HepG2 (cell line): ENCODE measurements at regions not wholly inside any gene's neighbourhood (a gene's known extent, or its start where the extent isn't known, plus 50 kb on each side); places are given as distances from the start of the nearest gene placed in this dataset.
A peak's percentile ranks its signal among the peaks of the same experiment; 100 is the strongest.

Experiments used
- CTCF ChIP-seq: sonication (generic); formaldehyde crosslinking; IDR thresholded peaks from 2 replicates; pipeline ENCODE4 v1.5.0; 2020; ENCODE audit warnings: mild to moderate bottlenecking, missing genetic modification reagents, moderate library complexity
- EHMT2 ChIP-seq: fragments of 200-600 bp; sonication (generic); IDR thresholded peaks from 2 replicates; pipeline ENCODE4 v1.7.0; 2017; ENCODE audit warnings: antibody characterized with exemption, low read depth, low read length, borderline replicate concordance
- FOXA3 ChIP-seq: IDR thresholded peaks from 2 replicates; pipeline ENCODE4 v1.6.1; 2016; ENCODE audit warnings: missing genetic modification reagents, missing compliant biosample characterization
- JUN ChIP-seq: sonication (generic); formaldehyde crosslinking; IDR thresholded peaks from 2 replicates; pipeline ENCODE4 v1.4.0; 2020; ENCODE audit warnings: mild to moderate bottlenecking, missing genetic modification reagents
- MEIS1 ChIP-seq: sonication (generic); formaldehyde crosslinking; IDR thresholded peaks from 2 replicates; pipeline ENCODE4 v1.9.0; 2021; ENCODE audit warnings: mild to moderate bottlenecking, missing genetic modification reagents, moderate library complexity, borderline replicate concordance
- NRL ChIP-seq: sonication (generic); formaldehyde crosslinking; IDR thresholded peaks from 2 replicates; pipeline ENCODE4 v1.5.0; 2020; ENCODE audit warnings: missing genetic modification reagents, mild to moderate bottlenecking, moderate library complexity, borderline replicate concordance
- RERE ChIP-seq: IDR thresholded peaks from 2 replicates; pipeline ENCODE4 v1.6.1; 2016; ENCODE audit warnings: low read depth, missing genetic modification reagents, missing compliant biosample characterization
- TAF1 ChIP-seq: sonication (generic); formaldehyde crosslinking; IDR thresholded peaks from 2 replicates; pipeline ENCODE4 v1.4.0; 2020; ENCODE audit warnings: missing genetic modification reagents
- ZC3H4 ChIP-seq: sonication (generic); formaldehyde crosslinking; IDR thresholded peaks from 2 replicates; pipeline ENCODE4 v1.4.0; 2020; ENCODE audit warnings: missing genetic modification reagents, borderline replicate concordance
- ZHX1 ChIP-seq: sonication (generic); formaldehyde crosslinking; IDR thresholded peaks from 2 replicates; pipeline ENCODE4 v1.8.1; 2022; ENCODE audit warnings: low read depth, mild to moderate bottlenecking, missing genetic modification reagents
- ZNF121 ChIP-seq: sonication (generic); formaldehyde crosslinking; IDR thresholded peaks from 2 replicates; pipeline ENCODE4 v1.5.0; 2020; ENCODE audit warnings: mild to moderate bottlenecking, missing genetic modification reagents
- ZNF24 ChIP-seq: fragments of 450-650 bp; IDR thresholded peaks from 2 replicates; pipeline ENCODE4 v1.6.1; 2017; ENCODE audit warnings: antibody characterized with exemption, mild to moderate bottlenecking
- ZNF660 ChIP-seq: sonication (generic); formaldehyde crosslinking; IDR thresholded peaks from 2 replicates; pipeline ENCODE4 v1.5.1; 2020; ENCODE audit warnings: mild to moderate bottlenecking, low read depth, missing genetic modification reagents, borderline replicate concordance
- TF ChIP-seq, protein P1 (sequence below), 2 experiments: sonication (generic) in 1 of 2; formaldehyde crosslinking in 1 of 2; IDR thresholded peaks; 2 replicates each; pipeline versions ENCODE4 v1.5.1 to v1.6.1; 2011 to 2020; ENCODE audit warnings: borderline replicate concordance in 1 of 2, low read depth in 1 of 2, low read length in 1 of 2, mild to moderate bottlenecking in 1 of 2, missing genetic modification reagents in 1 of 2, moderate library complexity in 1 of 2

DNA sequence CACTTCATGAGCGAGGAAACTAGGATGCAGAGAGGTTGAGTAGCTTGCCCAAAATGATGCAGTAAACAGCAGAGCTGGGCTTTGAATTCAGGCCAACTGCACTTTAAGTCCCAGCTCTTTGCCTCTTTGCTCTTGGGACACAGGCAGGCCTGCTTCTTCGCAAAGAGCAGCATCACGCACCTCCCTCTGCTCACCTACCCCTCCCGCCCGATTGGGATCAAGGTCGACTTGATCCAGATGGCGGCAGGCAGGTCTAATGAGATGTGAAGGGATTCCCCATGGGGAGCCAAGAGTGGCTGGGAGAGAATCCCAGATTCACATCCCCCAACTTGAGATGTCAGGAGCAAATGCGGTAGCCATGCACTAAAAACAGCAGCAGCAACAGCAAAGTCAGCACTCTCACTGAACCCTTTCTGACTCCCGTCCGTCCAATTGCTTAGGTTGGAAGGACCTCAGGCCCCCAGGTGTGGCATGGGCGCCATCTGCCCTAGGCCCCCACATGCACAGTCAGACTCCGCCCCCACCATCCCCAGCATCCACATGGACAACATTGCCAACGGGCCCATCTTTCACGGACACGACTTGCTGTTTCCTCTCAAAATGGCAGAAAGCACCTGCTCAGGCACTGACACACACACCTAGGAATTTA is 84.3 kb upstream of the MAP4K4 start:
- no peak for TF ChIP-seq EHMT2
- TF ChIP-seq CTCF (CRISPR knock-in tag) = 0 out of 2 replicates have a peak, but pooled peaks have one; percentile 10
- no peak for TF ChIP-seq TAF1
- no peak for TF ChIP-seq RERE (CRISPR knock-in tag)
- no peak for TF ChIP-seq ZNF660 (CRISPR knock-in tag)
- no peak for TF ChIP-seq NRL (CRISPR knock-in tag)
- TF ChIP-seq ZC3H4 (CRISPR knock-in tag) = no peak
- TF ChIP-seq ZHX1 (CRISPR knock-in tag) = no peak
- no peak for TF ChIP-seq ZNF24
- TF ChIP-seq ZNF121 (CRISPR knock-in tag) = no peak
- no peak for TF ChIP-seq FOXA3
- TF ChIP-seq, protein P1, sequence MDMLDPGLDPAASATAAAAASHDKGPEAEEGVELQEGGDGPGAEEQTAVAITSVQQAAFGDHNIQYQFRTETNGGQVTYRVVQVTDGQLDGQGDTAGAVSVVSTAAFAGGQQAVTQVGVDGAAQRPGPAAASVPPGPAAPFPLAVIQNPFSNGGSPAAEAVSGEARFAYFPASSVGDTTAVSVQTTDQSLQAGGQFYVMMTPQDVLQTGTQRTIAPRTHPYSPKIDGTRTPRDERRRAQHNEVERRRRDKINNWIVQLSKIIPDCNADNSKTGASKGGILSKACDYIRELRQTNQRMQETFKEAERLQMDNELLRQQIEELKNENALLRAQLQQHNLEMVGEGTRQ (IDR thresholded peaks at IDR 0.05; ENCODE audit: low read depth, low read length) = no peak
- TF ChIP-seq, protein P1 (CRISPR knock-in tag; IDR thresholded peaks at IDR 0.05; ENCODE audit: borderline replicate concordance) = no peak
- no peak for TF ChIP-seq JUN (CRISPR knock-in tag)
- no peak for TF ChIP-seq MEIS1 (CRISPR knock-in tag)
